ENCODE measurements at regions not wholly inside any gene's neighbourhood (a gene's known extent, or its start where the extent isn't known, plus 50 kb on each side); places are given as distances from the start of the nearest gene placed in this dataset.

GRCh38 chr3:106365061-106365691 lies 496.4 kb upstream of the CBLB start:
- Mint-ChIP-seq H3K9me3 (peaks cover 0 to 4% (median 2%) of the 10 kb centered on the region in 3 donors), H3K4me3 (no peak overlapping the region), H3K27me3 (peaks cover 2% of the 10 kb centered on the region), H3K27ac (no peak overlapping the region), H3K4me1 (peaks cover 0 to 2% (median 0%) of the 10 kb centered on the region in 3 donors), H3K36me3 (no peaks in the 10 kb centered on the region)

DNA sequence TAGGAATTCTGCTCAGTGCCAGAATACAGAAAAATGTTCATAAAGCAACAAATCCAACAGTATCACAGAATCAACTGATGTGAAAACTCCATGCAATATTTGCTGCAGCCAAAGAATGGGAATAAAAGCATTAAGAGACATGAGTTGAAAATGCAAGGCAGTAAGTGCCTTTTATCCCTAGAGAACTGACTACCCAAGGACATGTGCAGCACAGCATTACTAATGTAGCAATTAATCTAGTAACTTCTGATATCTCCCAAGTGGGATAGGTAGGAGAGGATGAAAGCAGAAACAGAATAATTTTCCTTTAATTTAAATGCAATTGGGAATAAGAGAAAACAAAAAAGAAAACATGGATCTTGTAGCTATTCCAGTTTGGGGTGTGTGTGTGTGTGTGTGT lies 497.5 kb upstream of the CBLB start:
- H3K36me3 Mint-ChIP-seq, result no peaks in the 10 kb centered on the region
- H3K27ac Mint-ChIP-seq, result no peak overlapping the region
- H3K27me3 Mint-ChIP-seq, result peaks cover 2% of the 10 kb centered on the region
- peaks cover 0 to 2% (median 0%) of the 10 kb centered on the region in 3 donors for H3K4me1 Mint-ChIP-seq
- H3K9me3 Mint-ChIP-seq, result peaks cover 0 to 4% (median 2%) of the 10 kb centered on the region in 3 donors
- no peak overlapping the region for H3K4me3 Mint-ChIP-seq

DNA sequence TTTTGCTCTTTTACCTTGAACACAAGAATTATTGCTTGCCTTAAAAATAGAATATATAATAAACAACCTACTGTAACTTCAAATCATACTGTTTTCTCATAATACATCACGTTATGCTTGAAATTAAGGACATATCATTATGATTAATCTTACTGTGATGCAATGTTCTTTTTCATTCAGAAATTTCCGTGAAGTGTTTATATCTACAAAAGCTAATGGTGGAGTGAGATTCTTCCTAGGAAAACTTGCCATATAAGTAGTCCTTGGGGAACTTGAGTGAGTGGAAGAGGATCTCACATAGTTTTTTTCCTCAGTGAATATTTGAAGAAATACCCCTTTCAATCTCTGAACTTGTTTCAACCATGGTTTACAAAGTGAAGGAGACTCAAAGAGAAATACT lies 498.7 kb upstream of the CBLB start:
- H3K4me3 Mint-ChIP-seq, result no peak overlapping the region
- H3K4me1 Mint-ChIP-seq, result peaks cover 0 to 2% (median 0%) of the 10 kb centered on the region in 3 donors
- H3K36me3 Mint-ChIP-seq, result no peaks in the 10 kb centered on the region
- H3K9me3 Mint-ChIP-seq, result no peaks in the 10 kb centered on the region
- no peak overlapping the region for H3K27ac Mint-ChIP-seq
- peaks cover 2% of the 10 kb centered on the region for H3K27me3 Mint-ChIP-seq

DNA sequence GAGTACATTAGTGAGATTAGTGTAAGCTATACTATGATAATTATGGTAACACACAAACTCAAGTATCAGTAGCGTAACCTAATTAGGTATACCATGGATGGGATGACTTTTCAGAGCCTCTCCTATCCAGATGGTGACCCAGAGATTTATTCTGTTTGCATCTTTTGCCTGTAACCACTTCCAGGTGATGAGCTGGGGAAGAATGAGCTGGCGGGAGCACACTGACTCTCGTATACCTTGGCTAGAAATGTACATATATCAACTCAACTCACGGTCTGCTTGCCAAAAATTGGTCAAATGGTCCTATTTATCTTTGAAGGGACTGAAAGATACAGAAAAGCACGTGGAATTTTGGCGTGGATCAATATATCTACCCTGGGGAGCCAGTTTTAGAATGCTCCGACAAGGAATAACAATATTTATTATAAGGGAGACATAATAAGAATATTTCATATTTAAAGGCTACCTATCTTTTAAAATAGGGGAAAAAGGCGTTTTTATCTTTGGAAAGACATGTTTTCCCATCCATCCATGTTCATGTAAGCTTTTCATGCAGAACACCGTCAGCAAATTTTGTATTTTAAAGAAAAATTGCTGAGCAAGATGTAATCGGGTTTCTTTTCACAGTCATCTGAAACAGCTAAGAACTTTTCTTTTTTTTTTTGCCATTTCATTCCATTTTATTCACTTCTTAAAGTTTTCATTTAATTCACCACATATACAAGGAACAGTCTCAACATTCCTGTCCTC lies 502.6 kb upstream of the CBLB start:
- Mint-ChIP-seq H3K4me3 (no peak overlapping the region), H3K9me3 (no peaks in the 10 kb centered on the region), H3K36me3 (no peaks in the 10 kb centered on the region), H3K4me1 (no peaks in the 10 kb centered on the region), H3K27me3 (peaks cover 2% of the 10 kb centered on the region), H3K27ac (no peak overlapping the region)

DNA sequence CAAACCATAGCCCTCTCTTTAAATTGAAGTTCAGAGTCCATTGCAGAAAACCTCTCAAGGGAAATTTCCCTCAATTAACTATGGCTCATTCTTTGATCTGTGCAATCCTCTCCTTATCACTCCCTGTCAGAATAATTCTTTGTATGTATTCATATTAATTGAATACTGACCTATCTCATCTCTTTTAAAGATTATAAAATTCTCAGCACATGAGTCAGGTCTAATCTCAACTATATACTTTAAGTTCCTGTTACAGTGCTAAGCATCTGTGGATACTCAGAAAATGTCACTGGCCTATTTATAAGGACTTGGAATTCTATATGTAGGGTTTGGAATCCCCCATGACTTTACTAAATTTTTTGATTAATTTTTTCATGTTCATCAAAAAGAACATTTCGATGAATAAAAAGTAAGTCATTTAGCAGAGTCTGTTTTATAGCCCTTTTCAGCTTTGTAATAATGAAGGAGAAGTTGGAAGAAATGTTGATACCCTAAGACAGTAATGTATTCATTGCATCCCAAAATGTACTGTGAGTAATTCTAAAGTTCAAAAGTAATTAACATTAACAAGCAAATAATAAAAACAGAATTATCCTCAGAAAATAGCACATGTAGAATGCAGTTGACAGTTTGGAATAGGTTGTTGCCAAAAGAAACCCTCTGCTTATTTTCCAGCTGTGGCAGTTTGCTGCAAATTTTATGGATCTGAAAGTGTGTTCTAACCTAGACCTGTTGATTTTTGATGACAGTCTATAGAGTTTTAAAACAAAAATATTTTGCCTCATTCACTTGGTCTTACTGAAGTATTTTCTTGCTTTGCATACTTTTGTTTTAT lies 503.4 kb upstream of the CBLB start:
- Mint-ChIP-seq H3K27me3 (peaks cover 2% of the 10 kb centered on the region), H3K36me3 (no peaks in the 10 kb centered on the region), H3K9me3 (no peaks in the 10 kb centered on the region)

DNA sequence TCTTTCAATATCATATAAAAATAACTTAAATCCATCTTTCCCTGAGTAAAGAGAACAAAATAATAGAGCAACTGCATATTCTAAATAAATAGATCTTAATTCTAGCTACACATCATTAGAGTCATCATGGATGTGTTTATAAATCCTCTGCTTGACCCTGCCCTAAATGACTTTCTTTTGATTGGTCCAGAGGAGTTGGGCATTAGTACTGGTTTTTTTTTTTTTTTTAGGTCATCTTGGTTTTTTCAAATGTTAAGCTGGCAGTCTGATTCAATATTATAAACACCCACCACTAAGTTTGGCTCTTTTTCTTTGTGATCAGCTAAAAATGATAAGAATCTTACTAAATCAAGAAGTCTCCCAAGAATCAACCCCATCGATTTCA lies 504.0 kb upstream of the CBLB start:
- Mint-ChIP-seq H3K9me3 (no peaks in the 10 kb centered on the region), H3K27ac (no peak overlapping the region), H3K27me3 (peaks cover 2% of the 10 kb centered on the region)

More for the DNA sequence above, 503.4 kb upstream of the CBLB start:
- no peaks in the 10 kb centered on the region for H3K4me1 Mint-ChIP-seq
- no peak overlapping the region for H3K27ac Mint-ChIP-seq
- no peak overlapping the region for H3K4me3 Mint-ChIP-seq

GRCh38 chr3:106376016-106376570 lies 507.3 kb upstream of the CBLB start:
- H3K27me3 Mint-ChIP-seq, result no peaks in the 10 kb centered on the region
- no peaks in the 10 kb centered on the region for H3K9me3 Mint-ChIP-seq
- no peak overlapping the region for H3K27ac Mint-ChIP-seq
- H3K4me1 Mint-ChIP-seq, result peaks cover 0 to 2% (median 0%) of the 10 kb centered on the region in 3 donors
- H3K36me3 Mint-ChIP-seq, result no peaks in the 10 kb centered on the region
- no peak overlapping the region for H3K4me3 Mint-ChIP-seq

More for the DNA sequence above, 504.0 kb upstream of the CBLB start:
- H3K36me3 Mint-ChIP-seq, result no peaks in the 10 kb centered on the region
- no peak overlapping the region for H3K4me3 Mint-ChIP-seq
- H3K4me1 Mint-ChIP-seq, result peaks cover 0 to 1% (median 0%) of the 10 kb centered on the region in 3 donors

DNA sequence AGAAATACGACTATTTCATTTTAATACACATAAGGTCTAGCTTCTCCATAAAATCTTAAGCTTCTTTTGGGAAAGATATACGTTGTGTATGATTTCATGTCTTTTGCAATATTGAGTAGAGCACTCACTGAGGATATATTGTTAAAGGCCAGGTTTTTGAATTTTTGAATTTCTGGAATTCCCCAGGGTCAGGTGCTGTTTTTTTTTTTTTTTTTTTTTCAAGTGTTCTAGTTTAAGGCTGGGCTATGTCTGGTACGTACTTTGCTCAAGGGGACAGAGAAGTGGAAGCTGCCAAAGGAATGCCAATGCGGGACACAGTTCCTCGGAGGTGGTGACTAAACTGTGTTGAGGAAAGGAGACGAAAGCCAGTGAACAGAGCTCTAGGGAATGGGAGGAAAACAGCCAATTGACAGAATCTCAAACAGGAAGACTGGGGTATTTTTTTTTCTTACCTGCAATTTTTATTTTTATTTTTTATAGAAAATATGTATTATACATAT lies 510.5 kb upstream of the CBLB start:
- H3K9me3 Mint-ChIP-seq, result no peaks in the 10 kb centered on the region

GRCh38 chr3:106380232-106380631 lies 511.4 kb upstream of the CBLB start:
- Mint-ChIP-seq H3K4me3 (no peak overlapping the region), H3K27ac (no peak overlapping the region), H3K27me3 (no peaks in the 10 kb centered on the region), H3K4me1 (peaks cover 0 to 2% (median under 1%) of the 10 kb centered on the region in 3 donors), H3K9me3 (no peaks in the 10 kb centered on the region), H3K36me3 (peaks cover 2% of the 10 kb centered on the region)

More for the DNA sequence above, 510.5 kb upstream of the CBLB start:
- Mint-ChIP-seq H3K4me3 (no peak overlapping the region), H3K4me1 (peaks cover 0 to 2% (median 0%) of the 10 kb centered on the region in 3 donors), H3K36me3 (peaks cover 2% of the 10 kb centered on the region), H3K27me3 (no peaks in the 10 kb centered on the region), H3K27ac (no peak overlapping the region)

- peaks cover 11 to 13% (median 11%) of the 10 kb centered on the region in 3 donors for H3K4me1 Mint-ChIP-seq
- H3K4me3 Mint-ChIP-seq, result no peak overlapping the region
- no peaks in the 10 kb centered on the region for H3K27me3 Mint-ChIP-seq
- H3K36me3 Mint-ChIP-seq, result peaks cover 5% of the 10 kb centered on the region
- no peak overlapping the region for H3K27ac Mint-ChIP-seq
- peaks cover 0 to 9% (median 0%) of the 10 kb centered on the region in 3 donors for H3K9me3 Mint-ChIP-seq
Measured at GRCh38 chr3:106381286-106381938, 512.6 kb upstream of the CBLB start.

DNA sequence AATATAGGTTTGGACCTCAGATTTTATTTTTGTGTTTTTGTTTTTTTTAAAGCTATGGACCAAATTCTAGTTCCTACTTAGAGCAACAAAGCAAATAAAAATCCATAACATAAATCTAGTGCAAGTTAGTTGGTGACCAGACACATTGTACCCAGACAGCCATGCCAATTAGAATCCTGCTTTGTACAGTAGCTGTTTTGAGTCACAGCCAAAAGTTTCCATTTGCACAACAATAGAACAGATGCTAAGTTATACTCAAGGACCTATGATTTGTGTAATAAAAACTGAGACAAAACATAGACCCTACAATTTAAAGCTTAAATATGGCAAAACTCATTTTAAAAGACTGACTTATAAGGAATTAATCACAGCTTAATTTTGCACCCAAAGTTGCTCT lies 513.1 kb upstream of the CBLB start:
- Mint-ChIP-seq H3K27me3 (no peaks in the 10 kb centered on the region), H3K27ac (no peak overlapping the region), H3K4me3 (no peak overlapping the region), H3K36me3 (peaks cover 5% of the 10 kb centered on the region), H3K9me3 (peaks cover 0 to 9% (median 0%) of the 10 kb centered on the region in 3 donors), H3K4me1 (peaks cover 11 to 14% (median 11%) of the 10 kb centered on the region in 3 donors)

- Mint-ChIP-seq H3K9me3 (peaks cover 0 to 9% (median 2%) of the 10 kb centered on the region in 3 donors), H3K36me3 (peaks cover 5% of the 10 kb centered on the region), H3K4me3 (peak overlapping the region in 2 of 4 donors; percentile 19 to 80), H3K27me3 (no peaks in the 10 kb centered on the region), H3K27ac (peak overlapping the region in 1 of 3 donors; percentile 78), H3K4me1 (peaks cover 15 to 17% (median 15%) of the 10 kb centered on the region in 3 donors)
Measured at GRCh38 chr3:106386050-106386449, 517.2 kb upstream of the CBLB start.

GRCh38 chr3:106392915-106393314 lies 524.1 kb upstream of the CBLB start:
- Mint-ChIP-seq H3K4me3 (no peak overlapping the region), H3K27me3 (no peaks in the 10 kb centered on the region), H3K36me3 (no peaks in the 10 kb centered on the region), H3K9me3 (peaks cover 0 to 2% (median 0%) of the 10 kb centered on the region in 3 donors), H3K4me1 (peaks cover 3 to 4% (median 4%) of the 10 kb centered on the region in 3 donors), H3K27ac (no peak overlapping the region)

GRCh38 chr3:106397006-106397405 lies 528.2 kb upstream of the CBLB start:
- Mint-ChIP-seq H3K27me3 (no peaks in the 10 kb centered on the region), H3K4me3 (no peak overlapping the region), H3K9me3 (no peaks in the 10 kb centered on the region), H3K4me1 (no peaks in the 10 kb centered on the region), H3K27ac (no peak overlapping the region), H3K36me3 (peaks cover 1% of the 10 kb centered on the region)
